WTC11 (cell line): ENCODE measurements at regions not wholly inside any gene's neighbourhood (a gene's known extent, or its start where the extent isn't known, plus 50 kb on each side); places are given as distances from the start of the nearest gene placed in this dataset.

Experiments used
- ATAC-seq: fragments of 200-7000 bp; cut with Tn5 transposase; 2 replicates; pipeline ENCODE4 v1.10.0; 2021; ENCODE audit warnings: mild to moderate bottlenecking, moderate library complexity
- CTCF ChIA-PET: fragments of 300-600 bp; sonication (Branson Sonifier 250); formaldehyde crosslinking; loops from one replicate; lab custom pipeline; 2021; ENCODE audit warnings: antibody characterized with exemption; lab: Charles Lee
- POLR2A ChIA-PET: fragments of 350-600 bp; sonication (Branson Sonifier 250); formaldehyde crosslinking; loops from one replicate; lab custom pipeline; 2021; ENCODE audit warnings: antibody characterized with exemption; lab: Charles Lee
- DNase-seq: peaks from one replicate; pipeline ENCODE4 v3.0.0; 2021; ENCODE audit warnings: low spot score
- H3K27ac Mint-ChIP-seq: 2 replicates; pipeline ENCODE4 v1.8.0; 2021; ENCODE audit warnings: mixed read lengths
- H3K27me3 Mint-ChIP-seq: 2 replicates; pipeline ENCODE4 v1.8.0; 2021; ENCODE audit warnings: low read depth, mild to moderate bottlenecking, moderate library complexity, mixed read lengths
- H3K36me3 Mint-ChIP-seq: 2 replicates; pipeline ENCODE4 v1.8.0; 2021; ENCODE audit warnings: mixed read lengths
- H3K4me1 Mint-ChIP-seq: 2 replicates; pipeline ENCODE4 v1.8.0; 2022; ENCODE audit warnings: mixed read lengths
- H3K4me3 Mint-ChIP-seq: 2 replicates; pipeline ENCODE4 v1.8.0; 2021; ENCODE audit warnings: mild to moderate bottlenecking, moderate library complexity, mixed read lengths
- H3K9me3 Mint-ChIP-seq: 2 replicates; pipeline ENCODE4 v1.8.0; 2021; ENCODE audit warnings: mixed read lengths
- CBFB ChIP-seq: sonication (generic); formaldehyde crosslinking; IDR thresholded peaks from 2 replicates; pipeline ENCODE4 v1.8.1; 2022; ENCODE audit warnings: mild to moderate bottlenecking, low read depth, missing genetic modification reagents
- EMX1 ChIP-seq: fragments of 250-450 bp; sonication (Bioruptor Pico); IDR thresholded peaks from 2 replicates; pipeline ENCODE4 v1.8.0; 2021; ENCODE audit warnings: mild to moderate bottlenecking
- ETV6 ChIP-seq: sonication (generic); formaldehyde crosslinking; IDR thresholded peaks from 2 replicates; pipeline ENCODE4 v1.8.1; 2022; ENCODE audit warnings: mild to moderate bottlenecking, missing genetic modification reagents
- FOXP1 ChIP-seq: sonication (generic); formaldehyde crosslinking; IDR thresholded peaks from 2 replicates; pipeline ENCODE4 v1.8.0; 2022; ENCODE audit warnings: missing genetic modification reagents, mild to moderate bottlenecking, moderate library complexity, borderline replicate concordance
- GRHL2 ChIP-seq: fragments of 250-450 bp; sonication (Bioruptor Pico); IDR thresholded peaks from 2 replicates; pipeline ENCODE4 v1.8.0; 2022; ENCODE audit warnings: mild to moderate bottlenecking, moderate library complexity; ENCODE audit not compliant: insufficient replicate concordance, severe bottlenecking
- IRF1 ChIP-seq: sonication (generic); formaldehyde crosslinking; IDR thresholded peaks from 2 replicates; pipeline ENCODE4 v1.8.0; 2023; ENCODE audit warnings: missing genetic modification reagents
- IRF2 ChIP-seq: sonication (generic); formaldehyde crosslinking; IDR thresholded peaks from 2 replicates; pipeline ENCODE4 v1.8.0; 2022; ENCODE audit warnings: low read depth, missing genetic modification reagents, borderline replicate concordance
- MAX ChIP-seq: sonication (generic); formaldehyde crosslinking; IDR thresholded peaks from 2 replicates; pipeline ENCODE4 v1.8.0; 2022; ENCODE audit warnings: mild to moderate bottlenecking, missing genetic modification reagents
- NR3C1 ChIP-seq: sonication (generic); formaldehyde crosslinking; conservative IDR thresholded peaks from 2 replicates; pipeline ENCODE4 v1.8.1; 2023; ENCODE audit warnings: low read depth, mild to moderate bottlenecking, missing genetic modification reagents
- SOX15 ChIP-seq: fragments of 250-450 bp; sonication (Bioruptor Pico); IDR thresholded peaks from 2 replicates; pipeline ENCODE4 v1.9.0; 2021; ENCODE audit warnings: mild to moderate bottlenecking
- ZNF263 ChIP-seq: sonication (generic); formaldehyde crosslinking; IDR thresholded peaks from 2 replicates; pipeline ENCODE4 v1.8.1; 2022; ENCODE audit warnings: low read depth, mild to moderate bottlenecking, moderate library complexity, missing genetic modification reagents
- ZNF423 ChIP-seq: fragments of 250-450 bp; sonication (Bioruptor Pico); IDR thresholded peaks from 2 replicates; pipeline ENCODE4 v2.1.2; 2022; ENCODE audit warnings: mild to moderate bottlenecking, moderate library complexity
- TF ChIP-seq, protein P1 (sequence below): sonication (generic); formaldehyde crosslinking; IDR thresholded peaks from 2 replicates; pipeline ENCODE4 v1.8.1; 2022; ENCODE audit warnings: low read depth, mild to moderate bottlenecking, moderate library complexity, missing genetic modification reagents, borderline replicate concordance
- TF ChIP-seq, protein P2 (sequence below): sonication (generic); formaldehyde crosslinking; IDR thresholded peaks from 2 replicates; pipeline ENCODE4 v1.8.1; 2022; ENCODE audit warnings: low read depth, missing genetic modification reagents, borderline replicate concordance
- TF ChIP-seq, protein P3 (sequence below): fragments of 250-450 bp; sonication (Bioruptor Pico); IDR thresholded peaks from 2 replicates; pipeline ENCODE4 v1.9.0; 2021; ENCODE audit warnings: mild to moderate bottlenecking, borderline replicate concordance
- TF ChIP-seq, protein P4 (sequence below): fragments of 250-450 bp; sonication (Bioruptor Pico); IDR thresholded peaks from 2 replicates; pipeline ENCODE4 v2.1.2; 2022; ENCODE audit warnings: mild to moderate bottlenecking, moderate library complexity
- TF ChIP-seq, protein P5 (sequence below): sonication (generic); formaldehyde crosslinking; IDR thresholded peaks from 2 replicates; pipeline ENCODE4 v1.8.1; 2023; ENCODE audit warnings: mild to moderate bottlenecking, missing genetic modification reagents, moderate library complexity

- TF ChIP-seq, protein P1, sequence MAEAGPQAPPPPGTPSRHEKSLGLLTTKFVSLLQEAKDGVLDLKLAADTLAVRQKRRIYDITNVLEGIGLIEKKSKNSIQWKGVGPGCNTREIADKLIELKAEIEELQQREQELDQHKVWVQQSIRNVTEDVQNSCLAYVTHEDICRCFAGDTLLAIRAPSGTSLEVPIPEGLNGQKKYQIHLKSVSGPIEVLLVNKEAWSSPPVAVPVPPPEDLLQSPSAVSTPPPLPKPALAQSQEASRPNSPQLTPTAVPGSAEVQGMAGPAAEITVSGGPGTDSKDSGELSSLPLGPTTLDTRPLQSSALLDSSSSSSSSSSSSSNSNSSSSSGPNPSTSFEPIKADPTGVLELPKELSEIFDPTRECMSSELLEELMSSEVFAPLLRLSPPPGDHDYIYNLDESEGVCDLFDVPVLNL (CRISPR knock-in tag): no peak
These were observed 273.6 kb upstream of the TAS2R1 start (continued) for GRCh38 chr5:9903801-9904200.

GRCh38 chr5:9898319-9898718, 268.2 kb upstream of the TAS2R1 start:
- ATAC-seq: peak; percentile 80

GRCh38 chr5:9895302-9895645, 265.1 kb upstream of the TAS2R1 start:
- ATAC-seq: peak; percentile 86
- H3K27me3 Mint-ChIP-seq: no peaks in the 10 kb centered on the region; the same call in 1 of the 2 replicates
- TF ChIP-seq EMX1 (CRISPR knock-in tag): no peak
- TF ChIP-seq MAX (CRISPR knock-in tag): no peak
- no peak for TF ChIP-seq FOXP1 (CRISPR knock-in tag)
- TF ChIP-seq IRF2 (CRISPR knock-in tag): no peak
- TF ChIP-seq GRHL2: no peak
- TF ChIP-seq, protein P2, sequence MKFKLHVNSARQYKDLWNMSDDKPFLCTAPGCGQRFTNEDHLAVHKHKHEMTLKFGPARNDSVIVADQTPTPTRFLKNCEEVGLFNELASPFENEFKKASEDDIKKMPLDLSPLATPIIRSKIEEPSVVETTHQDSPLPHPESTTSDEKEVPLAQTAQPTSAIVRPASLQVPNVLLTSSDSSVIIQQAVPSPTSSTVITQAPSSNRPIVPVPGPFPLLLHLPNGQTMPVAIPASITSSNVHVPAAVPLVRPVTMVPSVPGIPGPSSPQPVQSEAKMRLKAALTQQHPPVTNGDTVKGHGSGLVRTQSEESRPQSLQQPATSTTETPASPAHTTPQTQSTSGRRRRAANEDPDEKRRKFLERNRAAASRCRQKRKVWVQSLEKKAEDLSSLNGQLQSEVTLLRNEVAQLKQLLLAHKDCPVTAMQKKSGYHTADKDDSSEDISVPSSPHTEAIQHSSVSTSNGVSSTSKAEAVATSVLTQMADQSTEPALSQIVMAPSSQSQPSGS (CRISPR knock-in tag): no peak
- no peak for TF ChIP-seq NR3C1 (CRISPR knock-in tag)
- no peak for TF ChIP-seq CBFB
- no peak for TF ChIP-seq SOX15
- no peak overlapping the region for H3K4me3 Mint-ChIP-seq
- no peak overlapping the region for H3K27ac Mint-ChIP-seq
- CTCF ChIA-PET: interaction anchor here (3.0 kb wide), 1 partner anchor 135 kb away, joined by 12 read pairs; no protein-coding TSS in a partner anchor
- H3K4me1 Mint-ChIP-seq: peaks cover 28% of the 10 kb centered on the region
- peaks cover 6% of the 10 kb centered on the region; the same call in 1 of the 2 replicates for H3K36me3 Mint-ChIP-seq
- DNase-seq: peak; percentile 17
- H3K9me3 Mint-ChIP-seq: peaks cover 9% of the 10 kb centered on the region
- POLR2A ChIA-PET: no interaction called here

More at GRCh38 chr5:9898319-9898718, 268.2 kb upstream of the TAS2R1 start:
- Mint-ChIP-seq H3K36me3 (peaks cover 6% of the 10 kb centered on the region; the same call in 1 of the 2 replicates), H3K27me3 (no peaks in the 10 kb centered on the region; the same call in 1 of the 2 replicates), H3K9me3 (peaks cover 9% of the 10 kb centered on the region), H3K27ac (no peak overlapping the region)
- DNase-seq: peak; percentile 52
- TF ChIP-seq, protein P3, sequence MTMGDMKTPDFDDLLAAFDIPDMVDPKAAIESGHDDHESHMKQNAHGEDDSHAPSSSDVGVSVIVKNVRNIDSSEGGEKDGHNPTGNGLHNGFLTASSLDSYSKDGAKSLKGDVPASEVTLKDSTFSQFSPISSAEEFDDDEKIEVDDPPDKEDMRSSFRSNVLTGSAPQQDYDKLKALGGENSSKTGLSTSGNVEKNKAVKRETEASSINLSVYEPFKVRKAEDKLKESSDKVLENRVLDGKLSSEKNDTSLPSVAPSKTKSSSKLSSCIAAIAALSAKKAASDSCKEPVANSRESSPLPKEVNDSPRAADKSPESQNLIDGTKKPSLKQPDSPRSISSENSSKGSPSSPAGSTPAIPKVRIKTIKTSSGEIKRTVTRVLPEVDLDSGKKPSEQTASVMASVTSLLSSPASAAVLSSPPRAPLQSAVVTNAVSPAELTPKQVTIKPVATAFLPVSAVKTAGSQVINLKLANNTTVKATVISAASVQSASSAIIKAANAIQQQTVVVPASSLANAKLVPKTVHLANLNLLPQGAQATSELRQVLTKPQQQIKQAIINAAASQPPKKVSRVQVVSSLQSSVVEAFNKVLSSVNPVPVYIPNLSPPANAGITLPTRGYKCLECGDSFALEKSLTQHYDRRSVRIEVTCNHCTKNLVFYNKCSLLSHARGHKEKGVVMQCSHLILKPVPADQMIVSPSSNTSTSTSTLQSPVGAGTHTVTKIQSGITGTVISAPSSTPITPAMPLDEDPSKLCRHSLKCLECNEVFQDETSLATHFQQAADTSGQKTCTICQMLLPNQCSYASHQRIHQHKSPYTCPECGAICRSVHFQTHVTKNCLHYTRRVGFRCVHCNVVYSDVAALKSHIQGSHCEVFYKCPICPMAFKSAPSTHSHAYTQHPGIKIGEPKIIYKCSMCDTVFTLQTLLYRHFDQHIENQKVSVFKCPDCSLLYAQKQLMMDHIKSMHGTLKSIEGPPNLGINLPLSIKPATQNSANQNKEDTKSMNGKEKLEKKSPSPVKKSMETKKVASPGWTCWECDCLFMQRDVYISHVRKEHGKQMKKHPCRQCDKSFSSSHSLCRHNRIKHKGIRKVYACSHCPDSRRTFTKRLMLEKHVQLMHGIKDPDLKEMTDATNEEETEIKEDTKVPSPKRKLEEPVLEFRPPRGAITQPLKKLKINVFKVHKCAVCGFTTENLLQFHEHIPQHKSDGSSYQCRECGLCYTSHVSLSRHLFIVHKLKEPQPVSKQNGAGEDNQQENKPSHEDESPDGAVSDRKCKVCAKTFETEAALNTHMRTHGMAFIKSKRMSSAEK (CRISPR knock-in tag): no peak
- TF ChIP-seq, protein P4, sequence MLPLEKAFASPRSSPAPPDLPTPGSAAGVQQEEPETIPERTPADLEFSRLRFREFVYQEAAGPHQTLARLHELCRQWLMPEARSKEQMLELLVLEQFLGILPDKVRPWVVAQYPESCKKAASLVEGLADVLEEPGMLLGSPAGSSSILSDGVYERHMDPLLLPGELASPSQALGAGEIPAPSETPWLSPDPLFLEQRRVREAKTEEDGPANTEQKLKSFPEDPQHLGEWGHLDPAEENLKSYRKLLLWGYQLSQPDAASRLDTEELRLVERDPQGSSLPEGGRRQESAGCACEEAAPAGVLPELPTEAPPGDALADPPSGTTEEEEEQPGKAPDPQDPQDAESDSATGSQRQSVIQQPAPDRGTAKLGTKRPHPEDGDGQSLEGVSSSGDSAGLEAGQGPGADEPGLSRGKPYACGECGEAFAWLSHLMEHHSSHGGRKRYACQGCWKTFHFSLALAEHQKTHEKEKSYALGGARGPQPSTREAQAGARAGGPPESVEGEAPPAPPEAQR (CRISPR knock-in tag): no peak
- TF ChIP-seq ZNF263 (no peak), ZNF423 (CRISPR knock-in tag) (no peak), IRF1 (no peak), ETV6 (CRISPR knock-in tag) (no peak)
- TF ChIP-seq, protein P5, sequence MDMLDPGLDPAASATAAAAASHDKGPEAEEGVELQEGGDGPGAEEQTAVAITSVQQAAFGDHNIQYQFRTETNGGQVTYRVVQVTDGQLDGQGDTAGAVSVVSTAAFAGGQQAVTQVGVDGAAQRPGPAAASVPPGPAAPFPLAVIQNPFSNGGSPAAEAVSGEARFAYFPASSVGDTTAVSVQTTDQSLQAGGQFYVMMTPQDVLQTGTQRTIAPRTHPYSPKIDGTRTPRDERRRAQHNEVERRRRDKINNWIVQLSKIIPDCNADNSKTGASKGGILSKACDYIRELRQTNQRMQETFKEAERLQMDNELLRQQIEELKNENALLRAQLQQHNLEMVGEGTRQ (CRISPR knock-in tag): no peak
- TF ChIP-seq, all 79 proteins: peak for 0
- peaks cover 28% of the 10 kb centered on the region for H3K4me1 Mint-ChIP-seq
- POLR2A ChIA-PET: no interaction called here
- CTCF ChIA-PET: interaction anchor here (1.0 to 3.4 kb wide), 10 partner anchors 10 to 303 kb away, joined by 3 to 36 read pairs (median 4); no protein-coding TSS in a partner anchor
- no peak overlapping the region for H3K4me3 Mint-ChIP-seq
